A673 (cell line): ENCODE measurements at regions not wholly inside any gene's neighbourhood (a gene's known extent, or its start where the extent isn't known, plus 50 kb on each side); places are given as distances from the start of the nearest gene placed in this dataset.
A peak's percentile ranks its signal among the peaks of the same experiment; 100 is the strongest.
"Not testable (repeated sequence)": the region's sequence is repeated elsewhere in the genome, so short reads cannot be mapped to it uniquely, and the experiment has no call there.

Source experiments
- BruUV-seq: library from RNA; stranded (reverse); fragments of 400-500 nt; replicated peaks from 2 replicates; lab custom pipeline; 2021; lab: Mats Ljungman, UMichigan
- CTCF ChIA-PET: fragments of 300-600 bp; sonication (Branson Sonifier 250); formaldehyde crosslinking; loops from one replicate; lab custom pipeline; 2022; ENCODE audit warnings: antibody characterized with exemption; lab: Charles Lee
- POLR2A ChIA-PET: fragments of 300-600 bp; sonication (Branson Sonifier 250); formaldehyde crosslinking; loops from one replicate; lab custom pipeline; 2022; ENCODE audit warnings: antibody characterized with exemption; ENCODE audit not compliant: low non-redundant PET; lab: Charles Lee
- DNase-seq: peaks from one replicate; pipeline ENCODE4 v3.0.0-alpha.2; 2015; ENCODE audit warnings: low spot score
- H3K27ac ChIP-seq: fragments of 200-600 bp; sonication (generic); 2 replicates; pipeline ENCODE4 v1.5.1; 2016; ENCODE audit warnings: mixed run types, low read depth, mild to moderate bottlenecking, mixed read lengths, antibody characterized with exemption, low read length; ENCODE audit not compliant: poor library complexity, severe bottlenecking
- H3K27me3 ChIP-seq: fragments of 200-600 bp; sonication (generic); replicated peaks from 2 replicates; pipeline ENCODE4 v1.6.1; 2017; ENCODE audit warnings: mixed run types, low read depth, mild to moderate bottlenecking, mixed read lengths, antibody characterized with exemption, low read length; ENCODE audit not compliant: insufficient read depth, poor library complexity
- H3K36me3 ChIP-seq: fragments of 200-600 bp; sonication (generic); 2 replicates; pipeline ENCODE4 v1.6.1; 2016; ENCODE audit warnings: mixed run types, mild to moderate bottlenecking, mixed read lengths, antibody characterized with exemption, low read length; ENCODE audit not compliant: insufficient read depth, poor library complexity, severe bottlenecking
- H3K4me1 ChIP-seq: fragments of 200-600 bp; sonication (generic); 2 replicates; pipeline ENCODE4 v1.6.1; 2017; ENCODE audit warnings: mixed run types, mild to moderate bottlenecking, mixed read lengths, antibody characterized with exemption, low read length; ENCODE audit not compliant: insufficient read depth, poor library complexity, severe bottlenecking
- H3K4me3 ChIP-seq: fragments of 200-600 bp; sonication (generic); 2 replicates; pipeline ENCODE4 v1.5.1; 2016; ENCODE audit warnings: low read depth, mixed run types, mild to moderate bottlenecking, mixed read lengths, low read length; ENCODE audit not compliant: poor library complexity, severe bottlenecking
- H3K9me3 ChIP-seq: fragments of 200-600 bp; sonication (generic); 2 replicates; pipeline ENCODE4 v1.6.1; 2016; ENCODE audit warnings: mixed run types, low read depth, mild to moderate bottlenecking, mixed read lengths, antibody characterized with exemption, low read length; ENCODE audit not compliant: poor library complexity, severe bottlenecking
- EZH2 ChIP-seq: fragments of 200-600 bp; sonication (generic); IDR thresholded peaks from 2 replicates; pipeline ENCODE4 v1.6.1; 2017; ENCODE audit warnings: borderline replicate concordance, low read depth, mild to moderate bottlenecking, mixed read lengths, antibody characterized with exemption, low read length; ENCODE audit not compliant: poor library complexity, severe bottlenecking
- intact Hi-C: fragments of 100-400 bp; cut with micrococcal nuclease; formaldehyde crosslinking; loops from one replicate; pipeline ENCODE4 v1.10.0; 2022; ENCODE audit not compliant: unreplicated experiment
- TF ChIP-seq, protein P1 (sequence below): fragments of 300-800, 200-600 bp; sonication (generic); conservative IDR thresholded peaks from 2 replicates; pipeline ENCODE4 v1.5.1; 2017; ENCODE audit warnings: low read depth, mild to moderate bottlenecking, antibody characterized with exemption, low read length, moderate library complexity, mixed read lengths

DNA sequence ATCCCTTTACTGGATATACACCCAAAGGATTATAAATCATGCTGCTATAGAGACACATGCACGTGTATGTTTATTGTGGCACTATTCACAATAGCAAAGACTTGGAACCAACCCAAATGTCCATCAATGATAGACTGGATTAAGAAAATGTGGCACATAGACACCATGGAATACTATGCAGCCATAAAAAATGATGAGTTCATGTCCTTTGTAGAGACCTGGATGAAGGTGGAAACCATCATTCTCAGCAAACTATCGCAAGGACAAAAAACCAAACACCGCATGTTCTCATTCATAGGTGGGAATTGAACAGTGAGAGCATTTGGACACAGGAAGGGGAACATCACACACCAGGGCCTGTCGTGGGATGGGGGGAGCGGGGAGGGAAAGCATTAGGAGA is 52.4 kb upstream of the FAM135A start:
- DNase-seq, H3K4me3 ChIP-seq, POLR2A ChIA-PET, H3K4me1 ChIP-seq, intact Hi-C loops, H3K9me3 ChIP-seq, H3K36me3 ChIP-seq, CTCF ChIA-PET, H3K27ac ChIP-seq, BruUV-seq: not testable (repeated sequence)
- peaks cover 23% of the 10 kb centered on the region for H3K27me3 ChIP-seq

GRCh38 chr6:70353448-70353847 is 50.6 kb upstream of the COL9A1 start:
- peak; percentile 58 for DNase-seq
- CTCF ChIA-PET = no interaction called here
- BruUV-seq = no TSS peak

More at GRCh38 chr6:70353448-70353847, 50.6 kb upstream of the COL9A1 start:
- TF ChIP-seq, protein P1, sequence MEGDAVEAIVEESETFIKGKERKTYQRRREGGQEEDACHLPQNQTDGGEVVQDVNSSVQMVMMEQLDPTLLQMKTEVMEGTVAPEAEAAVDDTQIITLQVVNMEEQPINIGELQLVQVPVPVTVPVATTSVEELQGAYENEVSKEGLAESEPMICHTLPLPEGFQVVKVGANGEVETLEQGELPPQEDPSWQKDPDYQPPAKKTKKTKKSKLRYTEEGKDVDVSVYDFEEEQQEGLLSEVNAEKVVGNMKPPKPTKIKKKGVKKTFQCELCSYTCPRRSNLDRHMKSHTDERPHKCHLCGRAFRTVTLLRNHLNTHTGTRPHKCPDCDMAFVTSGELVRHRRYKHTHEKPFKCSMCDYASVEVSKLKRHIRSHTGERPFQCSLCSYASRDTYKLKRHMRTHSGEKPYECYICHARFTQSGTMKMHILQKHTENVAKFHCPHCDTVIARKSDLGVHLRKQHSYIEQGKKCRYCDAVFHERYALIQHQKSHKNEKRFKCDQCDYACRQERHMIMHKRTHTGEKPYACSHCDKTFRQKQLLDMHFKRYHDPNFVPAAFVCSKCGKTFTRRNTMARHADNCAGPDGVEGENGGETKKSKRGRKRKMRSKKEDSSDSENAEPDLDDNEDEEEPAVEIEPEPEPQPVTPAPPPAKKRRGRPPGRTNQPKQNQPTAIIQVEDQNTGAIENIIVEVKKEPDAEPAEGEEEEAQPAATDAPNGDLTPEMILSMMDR = no peak
- TF ChIP-seq EZH2 = no peak
- Histone ChIP-seq H3K27ac (no peak overlapping the region), H3K36me3 (no peaks in the 10 kb centered on the region), H3K4me1 (peaks cover 25% of the 10 kb centered on the region), H3K4me3 (no peak overlapping the region), H3K27me3 (no peaks in the 10 kb centered on the region), H3K9me3 (no peaks in the 10 kb centered on the region)
- intact Hi-C loops = no loop called here
- POLR2A ChIA-PET = no interaction called here
